Caco-2 (cell line): ENCODE measurements at regions not wholly inside any gene's neighbourhood (a gene's known extent, or its start where the extent isn't known, plus 50 kb on each side); places are given as distances from the start of the nearest gene placed in this dataset.

Experiments used
- BruUV-seq: library from RNA; stranded (reverse); fragments of 400-500 nt; replicated peaks from 2 replicates; lab custom pipeline; 2021; lab: Mats Ljungman, UMichigan
- CTCF ChIA-PET: fragments of 300-600 bp; sonication (Branson Sonifier 250); formaldehyde crosslinking; loops from one replicate; lab custom pipeline; 2022; ENCODE audit warnings: antibody characterized with exemption; lab: Charles Lee
- POLR2A ChIA-PET: fragments of 300-600 bp; sonication (Branson Sonifier 250); formaldehyde crosslinking; loops from one replicate; lab custom pipeline; 2022; ENCODE audit warnings: antibody characterized with exemption; lab: Charles Lee
- DNase-seq, 2 experiments: peaks; one replicate each; pipeline versions ENCODE4 v3.0.0 to v3.0.0-alpha.2; 2020 to 2022
- H3K27me3 ChIP-seq: replicated peaks from 2 replicates; pipeline ENCODE4 v1.6.0; 2011; ENCODE audit warnings: low read length; ENCODE audit not compliant: control insufficient read depth, insufficient read depth
- H3K36me3 ChIP-seq: 2 replicates; pipeline ENCODE4 v1.5.1; 2011; ENCODE audit warnings: low read length; ENCODE audit not compliant: control insufficient read depth, insufficient read depth
- H3K4me1 ChIP-seq: fragments of 250-450 bp; sonication (Bioruptor Pico); 2 replicates; pipeline ENCODE4 v1.5.1; 2020; ENCODE audit warnings: mild to moderate bottlenecking
- H3K4me3 ChIP-seq: 2 replicates; pipeline ENCODE4 v1.5.1; 2011; ENCODE audit warnings: low read depth, mild to moderate bottlenecking, control low read depth, low read length
- H3K9me3 ChIP-seq: fragments of 250-450 bp; sonication (Bioruptor Pico); 2 replicates; pipeline ENCODE4 v1.5.1; 2020; ENCODE audit warnings: mild to moderate bottlenecking, moderate library complexity
- H3K27ac Mint-ChIP-seq: one replicate; pipeline ENCODE4 v1.8.0; 2022; ENCODE audit warnings: mixed read lengths; ENCODE audit not compliant: unreplicated experiment
- H3K27me3 Mint-ChIP-seq: one replicate; pipeline ENCODE4 v1.8.0; 2022; ENCODE audit warnings: mixed read lengths; ENCODE audit not compliant: insufficient read depth, unreplicated experiment
- H3K36me3 Mint-ChIP-seq: one replicate; pipeline ENCODE4 v1.8.0; 2022; ENCODE audit warnings: mild to moderate bottlenecking, mixed read lengths; ENCODE audit not compliant: insufficient read depth, unreplicated experiment
- H3K4me1 Mint-ChIP-seq: one replicate; pipeline ENCODE4 v1.8.0; 2022; ENCODE audit warnings: low read depth, mixed read lengths; ENCODE audit not compliant: unreplicated experiment
- H3K4me3 Mint-ChIP-seq: one replicate; pipeline ENCODE4 v1.8.0; 2022; ENCODE audit warnings: mild to moderate bottlenecking, moderate library complexity, mixed read lengths; ENCODE audit not compliant: unreplicated experiment
- H3K9me3 Mint-ChIP-seq: one replicate; pipeline ENCODE4 v1.8.0; 2022; ENCODE audit warnings: mixed read lengths; ENCODE audit not compliant: unreplicated experiment
- CTCF ChIP-seq, 2 experiments: fragments of 200-600 bp in 1 of 2; IDR thresholded peaks; 1 replicate in 1 of 2; 2 replicates in 1 of 2; pipeline versions ENCODE4 v1.5.1 to v1.8.0; 2011 to 2022; ENCODE audit warnings: antibody characterized with exemption in 1 of 2, control low read depth in 1 of 2, inconsistent platforms in 1 of 2, low read depth in 1 of 2, low read length in 1 of 2, mild to moderate bottlenecking in 1 of 2, moderate library complexity in 1 of 2; ENCODE audit not compliant: insufficient read depth in 1 of 2, severe bottlenecking in 1 of 2, unreplicated experiment in 1 of 2
- intact Hi-C: fragments of 100-400 bp; cut with micrococcal nuclease; formaldehyde crosslinking; loops from one replicate; pipeline ENCODE4 v1.10.0; 2022; ENCODE audit not compliant: unreplicated experiment

- no peak overlapping the region for H3K27ac Mint-ChIP-seq
- H3K4me3 Mint-ChIP-seq: no peak overlapping the region
These were observed 325.2 kb downstream of the MN1 start for GRCh38 chr22:27476318-27476717.

GRCh38 chr22:27476729-27477128 is 324.8 kb downstream of the MN1 start:
- Histone ChIP-seq H3K36me3 (no peaks in the 10 kb centered on the region), H3K9me3 (no peaks in the 10 kb centered on the region), H3K27me3 (no peaks in the 10 kb centered on the region), H3K4me1 (peaks cover 32% of the 10 kb centered on the region), H3K4me3 (no peak overlapping the region)
- Mint-ChIP-seq H3K27me3 (no peaks in the 10 kb centered on the region), H3K4me3 (no peak overlapping the region), H3K27ac (no peak overlapping the region), H3K36me3 (no peaks in the 10 kb centered on the region), H3K9me3 (no peaks in the 10 kb centered on the region), H3K4me1 (peaks cover 6% of the 10 kb centered on the region)
- intact Hi-C loops: no loop called here
- BruUV-seq: no TSS peak
- no peak for DNase-seq
- no peak for TF ChIP-seq CTCF (IDR thresholded peaks at IDR 0.05; ENCODE audit: insufficient read depth in 1 of 2, low read depth in 1 of 2, low read length in 1 of 2, severe bottlenecking in 1 of 2, unreplicated experiment in 1 of 2)
- ChIA-PET CTCF (no interaction called here), POLR2A (no interaction called here)

More at GRCh38 chr22:27476318-27476717, 325.2 kb downstream of the MN1 start:
- peaks cover 6% of the 10 kb centered on the region for H3K4me1 Mint-ChIP-seq
- Histone ChIP-seq H3K36me3 (no peaks in the 10 kb centered on the region), H3K27me3 (no peaks in the 10 kb centered on the region), H3K4me3 (no peak overlapping the region), H3K9me3 (no peaks in the 10 kb centered on the region), H3K4me1 (peaks cover 32% of the 10 kb centered on the region)
- intact Hi-C loops: no loop called here
- no peak for TF ChIP-seq CTCF (IDR thresholded peaks at IDR 0.05; ENCODE audit: insufficient read depth in 1 of 2, low read depth in 1 of 2, low read length in 1 of 2, severe bottlenecking in 1 of 2, unreplicated experiment in 1 of 2)
- POLR2A ChIA-PET: no interaction called here
- CTCF ChIA-PET: no interaction called here
- H3K9me3 Mint-ChIP-seq: no peaks in the 10 kb centered on the region
- H3K36me3 Mint-ChIP-seq: no peaks in the 10 kb centered on the region
- DNase-seq: no peak
- H3K27me3 Mint-ChIP-seq: no peaks in the 10 kb centered on the region
- BruUV-seq: no TSS peak

- ChIA-PET CTCF (no interaction called here), POLR2A (no interaction called here)
- intact Hi-C loops: no loop called here
- Mint-ChIP-seq H3K9me3 (no peaks in the 10 kb centered on the region), H3K4me3 (no peak overlapping the region), H3K27ac (no peak overlapping the region), H3K36me3 (no peaks in the 10 kb centered on the region), H3K4me1 (peaks cover 6% of the 10 kb centered on the region), H3K27me3 (no peaks in the 10 kb centered on the region)
- no peaks in the 10 kb centered on the region for H3K36me3 ChIP-seq
- H3K27me3 ChIP-seq: no peaks in the 10 kb centered on the region
- BruUV-seq: no TSS peak
- DNase-seq: no peak
- no peaks in the 10 kb centered on the region for H3K9me3 ChIP-seq
- no peak overlapping the region for H3K4me3 ChIP-seq
- peaks cover 32% of the 10 kb centered on the region for H3K4me1 ChIP-seq
- no peak for TF ChIP-seq CTCF (IDR thresholded peaks at IDR 0.05; ENCODE audit: insufficient read depth in 1 of 2, low read depth in 1 of 2, low read length in 1 of 2, severe bottlenecking in 1 of 2, unreplicated experiment in 1 of 2)
These were observed 324.4 kb downstream of the MN1 start for GRCh38 chr22:27477171-27477570.
